GM23338 (cell line): ENCODE measurements at regions not wholly inside any gene's neighbourhood (a gene's known extent, or its start where the extent isn't known, plus 50 kb on each side); places are given as distances from the start of the nearest gene placed in this dataset.
"Not testable (repeated sequence)": the region's sequence is repeated elsewhere in the genome, so short reads cannot be mapped to it uniquely, and the experiment has no call there.

Experiments
- CTCF ChIP-seq, 2 experiments: fragments of 200-600 bp in 1 of 2; sonication (generic) in 1 of 2; conservative IDR thresholded peaks; 2 replicates each; pipeline versions ENCODE4 v1.5.1 to v1.6.1; 2016 to 2017; ENCODE audit warnings: antibody characterized with exemption in 2 of 2, low read depth in 2 of 2, mild to moderate bottlenecking in 2 of 2, moderate library complexity in 1 of 2
- EZH2 ChIP-seq: fragments of 200-600 bp; sonication (generic); IDR thresholded peaks from one replicate; pipeline ENCODE4 v1.8.0; 2017; ENCODE audit warnings: antibody characterized with exemption, mild to moderate bottlenecking, low read depth; ENCODE audit not compliant: unreplicated experiment
- POLR2AphosphoS5 ChIP-seq: IDR thresholded peaks from 2 replicates; pipeline ENCODE4 v1.6.1; 2016; ENCODE audit warnings: antibody characterized with exemption, low read depth
- ZNF114 ChIP-seq: fragments of 250-450 bp; sonication (Bioruptor Pico); IDR thresholded peaks from 2 replicates; pipeline ENCODE4 v1.5.0; 2020; ENCODE audit warnings: mild to moderate bottlenecking, moderate library complexity

- not testable (repeated sequence) for TF ChIP-seq CTCF (conservative IDR thresholded peaks at IDR 0.05; ENCODE audit: low read depth in 2 of 2); POLR2AphosphoS5; EZH2; ZNF114 (CRISPR knock-in tag)
Observed at GRCh38 chr20:51997281-51997936, 194.2 kb downstream of the ZFP64 start.
